Parathyroid adenoma (tissue), 2 donors: ENCODE measurements at regions not wholly inside any gene's neighbourhood (a gene's known extent, or its start where the extent isn't known, plus 50 kb on each side); places are given as distances from the start of the nearest gene placed in this dataset.

Experiments used
- H2AFZ ChIP-seq: fragments of 300-600 bp; sonication (generic); one replicate; pipeline ENCODE4 v1.7.0; 2017; ENCODE audit warnings: antibody characterized with exemption, mild to moderate bottlenecking
- H3K27ac ChIP-seq: fragments of 300-600 bp; sonication (generic); one replicate; pipeline ENCODE4 v1.7.0; 2017
- H3K27me3 ChIP-seq: fragments of 300-600 bp; sonication (generic); one replicate; pipeline ENCODE4 v1.7.0; 2017; ENCODE audit warnings: low read length; ENCODE audit not compliant: control insufficient read depth, insufficient read depth
- H3K36me3 ChIP-seq: fragments of 300-600 bp; sonication (generic); one replicate; pipeline ENCODE4 v1.7.0; 2017; ENCODE audit warnings: low read length; ENCODE audit not compliant: control insufficient read depth, insufficient read depth
- H3K4me1 ChIP-seq: fragments of 300-600 bp; sonication (generic); one replicate; pipeline ENCODE4 v1.7.0; 2017; ENCODE audit warnings: control low read depth
- H3K4me2 ChIP-seq: fragments of 300-600 bp; sonication (generic); one replicate; pipeline ENCODE4 v1.7.0; 2017; ENCODE audit warnings: low read length
- H3K4me3 ChIP-seq: fragments of 300-600 bp; sonication (generic); one replicate; pipeline ENCODE4 v1.7.0; 2017; ENCODE audit warnings: low read depth, low read length
- H3K79me2 ChIP-seq: fragments of 300-600 bp; sonication (generic); one replicate; pipeline ENCODE4 v1.7.0; 2017; ENCODE audit warnings: control low read depth
- H3K9ac ChIP-seq: fragments of 300-600 bp; sonication (generic); one replicate; pipeline ENCODE4 v1.7.0; 2017; ENCODE audit warnings: mild to moderate bottlenecking
- H3K9me3 ChIP-seq: fragments of 300-600 bp; sonication (generic); one replicate; pipeline ENCODE4 v1.7.0; 2017; ENCODE audit warnings: low read length; ENCODE audit not compliant: control insufficient read depth
- CTCF ChIP-seq: fragments of 300-600 bp; sonication (generic); IDR thresholded peaks from one replicate; pipeline ENCODE4 v1.7.0; 2017; ENCODE audit warnings: antibody characterized with exemption, mild to moderate bottlenecking
- donor health status: primary hyperparathyroidism.

- no peak for TF ChIP-seq CTCF
- Histone ChIP-seq H3K4me1 (no peaks in the 10 kb centered on the region), H3K27me3 (no peaks in the 10 kb centered on the region), H3K36me3 (no peaks in the 10 kb centered on the region), H3K9ac (no peak overlapping the region), H2AFZ (no peak overlapping the region), H3K27ac (no peak overlapping the region), H3K4me3 (no peak overlapping the region), H3K9me3 (no peaks in the 10 kb centered on the region), H3K4me2 (no peak overlapping the region), H3K79me2 (no peaks in the 10 kb centered on the region)
Observed at GRCh38 chr18:29586210-29586609, 1409.3 kb upstream of the CDH2 start.

- no peak overlapping the region for H3K4me3 ChIP-seq
- no peaks in the 10 kb centered on the region for H3K36me3 ChIP-seq
- H3K4me1 ChIP-seq, result no peaks in the 10 kb centered on the region
- no peak overlapping the region for H3K9ac ChIP-seq
- TF ChIP-seq CTCF, result no peak
- no peak overlapping the region for H3K4me2 ChIP-seq
- H3K27me3 ChIP-seq, result no peaks in the 10 kb centered on the region
- no peak overlapping the region for H2AFZ ChIP-seq
- no peaks in the 10 kb centered on the region for H3K79me2 ChIP-seq
- no peak overlapping the region for H3K27ac ChIP-seq
- H3K9me3 ChIP-seq, result no peaks in the 10 kb centered on the region
Observed at GRCh38 chr18:29560270-29560669, 1383.3 kb upstream of the CDH2 start.

- Histone ChIP-seq H3K27ac (no peak overlapping the region), H3K9ac (no peak overlapping the region), H3K4me3 (no peak overlapping the region), H3K79me2 (no peaks in the 10 kb centered on the region), H3K27me3 (no peaks in the 10 kb centered on the region), H2AFZ (no peak overlapping the region), H3K9me3 (no peaks in the 10 kb centered on the region), H3K4me2 (no peak overlapping the region), H3K36me3 (no peaks in the 10 kb centered on the region), H3K4me1 (no peaks in the 10 kb centered on the region)
- TF ChIP-seq CTCF, result no peak
Observed at GRCh38 chr18:29556070-29556469, 1379.1 kb upstream of the CDH2 start.

DNA sequence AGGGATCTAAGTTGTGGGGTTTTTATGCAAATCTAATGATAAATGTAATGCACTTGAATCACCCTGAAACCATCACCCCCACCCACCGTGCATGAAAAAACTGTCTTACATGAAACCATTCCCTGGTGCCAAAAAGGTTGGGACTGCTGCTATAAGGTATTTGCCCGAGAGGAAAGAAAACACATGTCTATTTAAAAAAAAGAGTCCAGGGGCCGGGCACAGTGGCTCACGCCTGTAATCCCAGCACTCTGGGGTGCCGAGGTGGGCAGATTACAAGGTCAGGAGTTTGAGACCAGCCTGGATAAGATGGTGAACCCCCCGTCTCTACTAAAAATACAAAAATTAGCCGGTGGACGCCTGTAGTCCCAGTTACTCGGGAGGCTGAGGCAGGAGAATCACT lies 1372.8 kb upstream of the CDH2 start:
- Histone ChIP-seq H3K27ac (no peak overlapping the region), H3K27me3 (no peaks in the 10 kb centered on the region), H3K36me3 (no peaks in the 10 kb centered on the region), H3K9me3 (peaks cover 2% of the 10 kb centered on the region), H3K9ac (no peak overlapping the region), H3K79me2 (no peaks in the 10 kb centered on the region), H3K4me2 (no peak overlapping the region), H2AFZ (no peak overlapping the region), H3K4me3 (no peak overlapping the region), H3K4me1 (no peaks in the 10 kb centered on the region)
- no peak for TF ChIP-seq CTCF

DNA sequence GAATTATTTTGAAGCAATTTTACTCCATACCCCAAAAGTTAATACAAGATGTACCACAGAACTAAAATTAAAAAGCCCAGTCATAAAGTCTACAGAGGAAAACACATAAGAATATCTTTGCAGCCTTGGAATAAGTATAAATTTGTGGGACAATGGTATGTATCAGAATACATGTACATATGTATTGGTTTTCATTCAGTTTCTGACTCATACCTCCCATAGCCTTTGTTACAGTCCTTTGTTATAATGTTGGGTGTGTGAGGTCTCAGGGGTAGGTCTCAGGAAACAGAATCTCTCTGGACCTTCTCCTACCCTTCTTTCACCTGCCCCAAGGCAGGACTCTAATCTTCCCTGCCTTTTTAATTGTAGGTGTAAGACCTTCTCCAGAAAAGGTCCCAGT lies 1370.7 kb upstream of the CDH2 start:
- Histone ChIP-seq H2AFZ (no peak overlapping the region), H3K9me3 (peaks cover 2% of the 10 kb centered on the region), H3K79me2 (no peaks in the 10 kb centered on the region), H3K9ac (no peak overlapping the region), H3K36me3 (no peaks in the 10 kb centered on the region), H3K4me2 (no peak overlapping the region), H3K4me1 (no peaks in the 10 kb centered on the region), H3K27ac (no peak overlapping the region), H3K4me3 (no peak overlapping the region), H3K27me3 (no peaks in the 10 kb centered on the region)
- no peak for TF ChIP-seq CTCF
